ENCODE measurements at regions not wholly inside any gene's neighbourhood (a gene's known extent, or its start where the extent isn't known, plus 50 kb on each side); places are given as distances from the start of the nearest gene placed in this dataset.

DNA sequence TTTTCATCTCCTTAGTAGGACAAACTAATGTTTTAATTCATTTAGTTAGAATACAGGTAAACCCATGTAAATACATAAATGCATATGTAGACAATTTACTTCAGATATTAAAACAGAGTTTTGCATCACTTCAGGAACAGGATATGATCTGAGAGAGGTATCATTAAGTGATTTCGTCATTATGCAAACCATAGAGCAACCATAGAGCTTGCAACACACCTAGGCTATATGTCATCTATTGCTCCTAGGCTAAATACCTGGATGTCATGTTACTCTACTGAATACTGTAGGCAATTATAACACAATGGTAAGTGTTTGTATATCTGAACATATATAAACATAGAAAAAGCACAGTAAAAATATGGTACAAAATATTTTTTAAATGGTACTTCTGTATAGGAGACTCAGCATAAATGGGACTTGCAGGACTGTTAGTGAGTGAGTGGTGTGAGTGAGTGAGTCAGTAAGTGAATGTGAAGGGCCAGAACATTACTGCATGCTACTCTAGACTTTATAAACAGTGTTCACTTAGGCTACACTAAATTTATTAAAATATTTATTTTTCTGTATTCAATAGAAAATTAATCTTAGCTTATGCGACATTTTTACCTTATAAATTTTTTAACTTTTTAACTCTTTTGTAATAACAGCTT, 1377.5 kb upstream of the CDH9 start:
- H2AFZ ChIP-seq (ENCODE audit: low read depth), result no peak overlapping the region
- no peaks in the 10 kb centered on the region for H3K36me3 ChIP-seq (replicated peaks in 1 of 2; ENCODE audit: control insufficient read depth in 1 of 2, insufficient read depth in 2 of 2, low read length in 1 of 2)
- H3K4me3 ChIP-seq (ENCODE audit: low read depth in 2 of 2, low read length in 1 of 2), result no peak overlapping the region
- no peaks in the 10 kb centered on the region for H3K9me2 ChIP-seq
- WGBS (ENCODE audit: low lambda C conversion rate), result 6% methylated on average over 2 of the region's 2 CpGs
- no peak overlapping the region for H3K27ac ChIP-seq (ENCODE audit: low read depth in 2 of 2, low read length in 1 of 2)
- H3K79me2 ChIP-seq (ENCODE audit: insufficient read depth), result no peaks in the 10 kb centered on the region
- no peak for DNase-seq
- H3K4me1 ChIP-seq (ENCODE audit: control insufficient read depth in 1 of 2, insufficient read depth in 2 of 2, low read depth in 1 of 2, low read length in 1 of 2), result no peaks in the 10 kb centered on the region
- H3K9me3 ChIP-seq, result no peaks in the 10 kb centered on the region
- H3F3A ChIP-seq (replicated peaks; ENCODE audit: insufficient read depth), result no peaks in the 10 kb centered on the region
- no peak overlapping the region for H3K4me2 ChIP-seq
- ChIA-PET CTCF (interaction anchor here (0.6 kb wide), 1 partner anchor 13 kb away, joined by 3 read pairs; no protein-coding TSS in a partner anchor), POLR2A (no interaction called here)
- H3K9ac ChIP-seq, result no peak overlapping the region
- no peaks in the 10 kb centered on the region for H3K27me3 ChIP-seq (ENCODE audit: insufficient read depth)
- no peaks in the 10 kb centered on the region for H4K20me1 ChIP-seq (ENCODE audit: insufficient read depth)
- TF ChIP-seq, protein P1, sequence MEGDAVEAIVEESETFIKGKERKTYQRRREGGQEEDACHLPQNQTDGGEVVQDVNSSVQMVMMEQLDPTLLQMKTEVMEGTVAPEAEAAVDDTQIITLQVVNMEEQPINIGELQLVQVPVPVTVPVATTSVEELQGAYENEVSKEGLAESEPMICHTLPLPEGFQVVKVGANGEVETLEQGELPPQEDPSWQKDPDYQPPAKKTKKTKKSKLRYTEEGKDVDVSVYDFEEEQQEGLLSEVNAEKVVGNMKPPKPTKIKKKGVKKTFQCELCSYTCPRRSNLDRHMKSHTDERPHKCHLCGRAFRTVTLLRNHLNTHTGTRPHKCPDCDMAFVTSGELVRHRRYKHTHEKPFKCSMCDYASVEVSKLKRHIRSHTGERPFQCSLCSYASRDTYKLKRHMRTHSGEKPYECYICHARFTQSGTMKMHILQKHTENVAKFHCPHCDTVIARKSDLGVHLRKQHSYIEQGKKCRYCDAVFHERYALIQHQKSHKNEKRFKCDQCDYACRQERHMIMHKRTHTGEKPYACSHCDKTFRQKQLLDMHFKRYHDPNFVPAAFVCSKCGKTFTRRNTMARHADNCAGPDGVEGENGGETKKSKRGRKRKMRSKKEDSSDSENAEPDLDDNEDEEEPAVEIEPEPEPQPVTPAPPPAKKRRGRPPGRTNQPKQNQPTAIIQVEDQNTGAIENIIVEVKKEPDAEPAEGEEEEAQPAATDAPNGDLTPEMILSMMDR (IDR thresholded peaks at IDR 0.05), result no peak
- TF ChIP-seq, protein P2, sequence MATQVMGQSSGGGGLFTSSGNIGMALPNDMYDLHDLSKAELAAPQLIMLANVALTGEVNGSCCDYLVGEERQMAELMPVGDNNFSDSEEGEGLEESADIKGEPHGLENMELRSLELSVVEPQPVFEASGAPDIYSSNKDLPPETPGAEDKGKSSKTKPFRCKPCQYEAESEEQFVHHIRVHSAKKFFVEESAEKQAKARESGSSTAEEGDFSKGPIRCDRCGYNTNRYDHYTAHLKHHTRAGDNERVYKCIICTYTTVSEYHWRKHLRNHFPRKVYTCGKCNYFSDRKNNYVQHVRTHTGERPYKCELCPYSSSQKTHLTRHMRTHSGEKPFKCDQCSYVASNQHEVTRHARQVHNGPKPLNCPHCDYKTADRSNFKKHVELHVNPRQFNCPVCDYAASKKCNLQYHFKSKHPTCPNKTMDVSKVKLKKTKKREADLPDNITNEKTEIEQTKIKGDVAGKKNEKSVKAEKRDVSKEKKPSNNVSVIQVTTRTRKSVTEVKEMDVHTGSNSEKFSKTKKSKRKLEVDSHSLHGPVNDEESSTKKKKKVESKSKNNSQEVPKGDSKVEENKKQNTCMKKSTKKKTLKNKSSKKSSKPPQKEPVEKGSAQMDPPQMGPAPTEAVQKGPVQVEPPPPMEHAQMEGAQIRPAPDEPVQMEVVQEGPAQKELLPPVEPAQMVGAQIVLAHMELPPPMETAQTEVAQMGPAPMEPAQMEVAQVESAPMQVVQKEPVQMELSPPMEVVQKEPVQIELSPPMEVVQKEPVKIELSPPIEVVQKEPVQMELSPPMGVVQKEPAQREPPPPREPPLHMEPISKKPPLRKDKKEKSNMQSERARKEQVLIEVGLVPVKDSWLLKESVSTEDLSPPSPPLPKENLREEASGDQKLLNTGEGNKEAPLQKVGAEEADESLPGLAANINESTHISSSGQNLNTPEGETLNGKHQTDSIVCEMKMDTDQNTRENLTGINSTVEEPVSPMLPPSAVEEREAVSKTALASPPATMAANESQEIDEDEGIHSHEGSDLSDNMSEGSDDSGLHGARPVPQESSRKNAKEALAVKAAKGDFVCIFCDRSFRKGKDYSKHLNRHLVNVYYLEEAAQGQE (IDR thresholded peaks at IDR 0.05; ENCODE audit: low read depth, low read length), result no peak
- TF ChIP-seq EP300 (IDR thresholded peaks at IDR 0.05; ENCODE audit: borderline replicate concordance in 1 of 2, low read depth in 1 of 2, low read length in 1 of 2) (no peak), FOSL2 (IDR thresholded peaks at IDR 0.05; ENCODE audit: borderline replicate concordance, low read depth) (no peak)

GRCh38 chr5:28414619-28415018, 1376.2 kb upstream of the CDH9 start:
- Histone ChIP-seq H3K4me2 (no peak overlapping the region), H3K9me3 (no peaks in the 10 kb centered on the region), H3K27me3 (ENCODE audit: insufficient read depth) (no peaks in the 10 kb centered on the region), H3F3A (replicated peaks; ENCODE audit: insufficient read depth) (no peaks in the 10 kb centered on the region), H4K20me1 (ENCODE audit: insufficient read depth) (no peaks in the 10 kb centered on the region), H2AFZ (ENCODE audit: low read depth) (no peak overlapping the region), H3K4me3 (ENCODE audit: low read depth in 2 of 2, low read length in 1 of 2) (no peak overlapping the region), H3K36me3 (replicated peaks in 1 of 2; ENCODE audit: control insufficient read depth in 1 of 2, insufficient read depth in 2 of 2, low read length in 1 of 2) (no peaks in the 10 kb centered on the region), H3K4me1 (ENCODE audit: control insufficient read depth in 1 of 2, insufficient read depth in 2 of 2, low read depth in 1 of 2, low read length in 1 of 2) (no peaks in the 10 kb centered on the region), H3K9ac (no peak overlapping the region), H3K79me2 (ENCODE audit: insufficient read depth) (no peaks in the 10 kb centered on the region), H3K27ac (ENCODE audit: low read depth in 2 of 2, low read length in 1 of 2) (no peak overlapping the region), H3K9me2 (no peaks in the 10 kb centered on the region)
- no peak for DNase-seq
- 4% methylated on average over 1 of the region's 1 CpG for WGBS (ENCODE audit: low lambda C conversion rate)
- ChIA-PET CTCF (no interaction called here), POLR2A (no interaction called here)
- TF ChIP-seq RAD21 (IDR thresholded peaks at IDR 0.05; ENCODE audit: low read length), result no peak
- no peak for TF ChIP-seq ELF1 (IDR thresholded peaks at IDR 0.05)
- TF ChIP-seq, protein P1 (IDR thresholded peaks at IDR 0.05), result no peak
- no peak for TF ChIP-seq FOSL2 (IDR thresholded peaks at IDR 0.05; ENCODE audit: borderline replicate concordance, low read depth)
- TF ChIP-seq SIN3A (IDR thresholded peaks at IDR 0.05; ENCODE audit: borderline replicate concordance, low read depth, low read length), result no peak
- TF ChIP-seq, protein P3, sequence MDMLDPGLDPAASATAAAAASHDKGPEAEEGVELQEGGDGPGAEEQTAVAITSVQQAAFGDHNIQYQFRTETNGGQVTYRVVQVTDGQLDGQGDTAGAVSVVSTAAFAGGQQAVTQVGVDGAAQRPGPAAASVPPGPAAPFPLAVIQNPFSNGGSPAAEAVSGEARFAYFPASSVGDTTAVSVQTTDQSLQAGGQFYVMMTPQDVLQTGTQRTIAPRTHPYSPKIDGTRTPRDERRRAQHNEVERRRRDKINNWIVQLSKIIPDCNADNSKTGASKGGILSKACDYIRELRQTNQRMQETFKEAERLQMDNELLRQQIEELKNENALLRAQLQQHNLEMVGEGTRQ (IDR thresholded peaks at IDR 0.05; ENCODE audit: borderline replicate concordance, low read depth, low read length), result no peak
- no peak for TF ChIP-seq EZH2phosphoT487 (IDR thresholded peaks at IDR 0.05; ENCODE audit: borderline replicate concordance, low read depth)
- TF ChIP-seq CHD2 (IDR thresholded peaks at IDR 0.05; ENCODE audit: low read length, partially characterized antibody), result no peak
- TF ChIP-seq MAX (IDR thresholded peaks at IDR 0.05; ENCODE audit: low read depth), result no peak
- no peak for TF ChIP-seq FOXM1 (IDR thresholded peaks at IDR 0.05; ENCODE audit: low read depth)
- TF ChIP-seq, protein P2 (IDR thresholded peaks at IDR 0.05; ENCODE audit: low read depth, low read length), result no peak

Measured in SK-N-SH (cell line).